ENCODE measurements at regions not wholly inside any gene's neighbourhood (a gene's known extent, or its start where the extent isn't known, plus 50 kb on each side); places are given as distances from the start of the nearest gene placed in this dataset.
A peak's percentile ranks its signal among the peaks of the same experiment; 100 is the strongest.

DNA sequence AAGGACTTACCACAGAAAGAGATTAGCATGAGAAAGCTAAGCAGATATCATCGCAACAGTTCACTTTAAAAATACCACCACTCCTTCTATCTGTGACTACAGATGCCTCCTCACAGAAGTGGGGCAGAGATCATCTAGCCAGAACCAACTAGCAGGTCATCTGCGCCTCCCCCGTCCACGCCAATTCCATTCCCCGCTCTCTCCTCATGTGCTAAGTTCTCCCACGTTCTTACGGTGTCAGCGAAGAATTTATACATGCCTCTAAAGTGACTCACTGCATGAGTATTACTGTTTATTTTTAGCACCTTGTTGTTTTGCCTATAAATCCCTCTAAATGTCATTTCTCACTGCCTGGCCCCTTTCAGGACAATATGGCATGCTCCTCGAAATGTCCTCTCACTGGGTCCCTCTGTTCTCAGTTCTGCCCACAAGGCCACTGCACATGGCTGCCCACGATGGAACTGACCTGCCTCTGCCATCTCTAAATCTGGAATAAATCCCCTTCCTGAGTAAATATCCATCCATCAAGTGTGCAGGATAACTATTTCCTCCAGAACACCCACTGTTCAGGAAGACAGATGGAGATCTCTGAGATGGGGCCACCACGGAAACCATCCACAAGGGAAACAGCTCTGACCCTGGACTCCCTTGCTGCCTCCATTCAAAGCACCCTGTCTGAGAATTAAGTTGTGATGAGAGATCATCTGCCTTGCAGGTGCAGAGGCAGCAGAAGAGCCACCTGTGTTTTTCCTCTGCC lies 137.7 kb downstream of the IRS1 start (continued):
- TF ChIP-seq, protein P1, sequence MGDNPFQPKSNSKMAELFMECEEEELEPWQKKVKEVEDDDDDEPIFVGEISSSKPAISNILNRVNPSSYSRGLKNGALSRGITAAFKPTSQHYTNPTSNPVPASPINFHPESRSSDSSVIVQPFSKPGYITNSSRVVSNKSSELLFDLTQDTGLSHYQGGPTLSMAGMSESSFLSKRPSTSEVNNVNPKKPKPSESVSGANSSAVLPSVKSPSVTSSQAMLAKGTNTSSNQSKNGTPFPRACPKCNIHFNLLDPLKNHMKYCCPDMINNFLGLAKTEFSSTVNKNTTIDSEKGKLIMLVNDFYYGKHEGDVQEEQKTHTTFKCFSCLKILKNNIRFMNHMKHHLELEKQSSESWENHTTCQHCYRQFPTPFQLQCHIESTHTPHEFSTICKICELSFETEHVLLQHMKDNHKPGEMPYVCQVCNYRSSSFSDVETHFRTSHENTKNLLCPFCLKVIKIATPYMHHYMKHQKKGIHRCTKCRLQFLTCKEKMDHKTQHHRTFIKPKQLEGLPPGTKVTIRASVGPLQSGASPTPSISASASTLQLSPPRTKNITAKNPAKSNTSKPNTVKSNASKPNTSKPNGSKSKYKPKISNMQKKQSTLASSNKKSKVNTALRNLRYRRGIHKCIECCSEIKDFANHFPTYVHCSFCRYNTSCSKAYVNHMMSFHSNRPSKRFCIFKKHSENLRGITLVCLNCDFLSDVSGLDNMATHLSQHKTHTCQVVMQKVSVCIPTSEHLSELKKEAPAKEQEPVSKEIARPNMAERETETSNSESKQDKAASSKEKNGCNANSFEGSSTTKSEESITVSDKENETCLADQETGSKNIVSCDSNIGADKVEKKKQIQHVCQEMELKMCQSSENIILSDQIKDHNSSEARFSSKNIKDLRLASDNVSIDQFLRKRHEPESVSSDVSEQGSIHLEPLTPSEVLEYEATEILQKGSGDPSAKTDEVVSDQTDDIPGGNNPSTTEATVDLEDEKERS (tag by site-specific recombination; IDR thresholded peaks at IDR 0.05): 0 out of 2 replicates have a peak, but pooled peaks have one; percentile 49
- TF ChIP-seq ZNF530 (tag by site-specific recombination; IDR thresholded peaks at IDR 0.05; ENCODE audit: low read depth) (no peak), EGR2 (tag by site-specific recombination; IDR thresholded peaks at IDR 0.05; ENCODE audit: low read depth) (0 out of 2 replicates have a peak, but pooled peaks have one; percentile 30), PRDM10 (tag by site-specific recombination; IDR thresholded peaks at IDR 0.05) (peak; percentile 88), ZNF366 (tag by site-specific recombination; conservative IDR thresholded peaks at IDR 0.05) (peak; percentile 72), ZFHX2 (tag by site-specific recombination; conservative IDR thresholded peaks at IDR 0.05) (peak; percentile 65), ZNF692 (tag by site-specific recombination; IDR thresholded peaks at IDR 0.05) (peak; percentile 71), ZNF335 (tag by site-specific recombination; conservative IDR thresholded peaks at IDR 0.05) (peak; percentile 43; the same call in 1 of the 2 replicates), ZEB2 (tag by site-specific recombination; IDR thresholded peaks at IDR 0.05) (peak; percentile 30; the same call in 1 of the 2 replicates), PRDM1 (tag by site-specific recombination; IDR thresholded peaks at IDR 0.05) (peak; percentile 50), ZNF155 (tag by site-specific recombination; IDR thresholded peaks at IDR 0.05) (no peak), BCL11A (tag by site-specific recombination; IDR thresholded peaks at IDR 0.05; ENCODE audit: low read depth) (peak; percentile 70; the same call in 1 of the 2 replicates), ZNF629 (tag by site-specific recombination; IDR thresholded peaks at IDR 0.05) (peak; percentile 78), GLIS1 (tag by site-specific recombination; IDR thresholded peaks at IDR 0.05) (peak; percentile 58; the same call in 1 of the 2 replicates), YY1 (tag by site-specific recombination; IDR thresholded peaks at IDR 0.05) (no peak), WT1 (tag by site-specific recombination; IDR thresholded peaks at IDR 0.05) (0 out of 2 replicates have a peak, but pooled peaks have one; percentile 24), ZNF777 (tag by site-specific recombination; IDR thresholded peaks at IDR 0.05; ENCODE audit: borderline replicate concordance) (no peak), FEZF1 (tag by site-specific recombination; IDR thresholded peaks at IDR 0.05) (peak; percentile 38), GLI4 (tag by site-specific recombination; IDR thresholded peaks at IDR 0.05) (no peak)
- TF ChIP-seq, protein P2, sequence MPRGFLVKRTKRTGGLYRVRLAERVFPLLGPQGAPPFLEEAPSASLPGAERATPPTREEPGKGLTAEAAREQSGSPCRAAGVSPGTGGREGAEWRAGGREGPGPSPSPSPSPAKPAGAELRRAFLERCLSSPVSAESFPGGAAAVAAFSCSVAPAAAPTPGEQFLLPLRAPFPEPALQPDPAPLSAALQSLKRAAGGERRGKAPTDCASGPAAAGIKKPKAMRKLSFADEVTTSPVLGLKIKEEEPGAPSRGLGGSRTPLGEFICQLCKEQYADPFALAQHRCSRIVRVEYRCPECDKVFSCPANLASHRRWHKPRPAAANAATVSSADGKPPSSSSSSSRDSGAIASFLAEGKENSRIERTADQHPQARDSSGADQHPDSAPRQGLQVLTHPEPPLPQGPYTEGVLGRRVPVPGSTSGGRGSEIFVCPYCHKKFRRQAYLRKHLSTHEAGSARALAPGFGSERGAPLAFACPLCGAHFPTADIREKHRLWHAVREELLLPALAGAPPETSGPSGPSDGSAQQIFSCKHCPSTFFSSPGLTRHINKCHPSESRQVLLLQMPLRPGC (tag by site-specific recombination; IDR thresholded peaks at IDR 0.05): peak; percentile 57
- TF ChIP-seq, protein P3, sequence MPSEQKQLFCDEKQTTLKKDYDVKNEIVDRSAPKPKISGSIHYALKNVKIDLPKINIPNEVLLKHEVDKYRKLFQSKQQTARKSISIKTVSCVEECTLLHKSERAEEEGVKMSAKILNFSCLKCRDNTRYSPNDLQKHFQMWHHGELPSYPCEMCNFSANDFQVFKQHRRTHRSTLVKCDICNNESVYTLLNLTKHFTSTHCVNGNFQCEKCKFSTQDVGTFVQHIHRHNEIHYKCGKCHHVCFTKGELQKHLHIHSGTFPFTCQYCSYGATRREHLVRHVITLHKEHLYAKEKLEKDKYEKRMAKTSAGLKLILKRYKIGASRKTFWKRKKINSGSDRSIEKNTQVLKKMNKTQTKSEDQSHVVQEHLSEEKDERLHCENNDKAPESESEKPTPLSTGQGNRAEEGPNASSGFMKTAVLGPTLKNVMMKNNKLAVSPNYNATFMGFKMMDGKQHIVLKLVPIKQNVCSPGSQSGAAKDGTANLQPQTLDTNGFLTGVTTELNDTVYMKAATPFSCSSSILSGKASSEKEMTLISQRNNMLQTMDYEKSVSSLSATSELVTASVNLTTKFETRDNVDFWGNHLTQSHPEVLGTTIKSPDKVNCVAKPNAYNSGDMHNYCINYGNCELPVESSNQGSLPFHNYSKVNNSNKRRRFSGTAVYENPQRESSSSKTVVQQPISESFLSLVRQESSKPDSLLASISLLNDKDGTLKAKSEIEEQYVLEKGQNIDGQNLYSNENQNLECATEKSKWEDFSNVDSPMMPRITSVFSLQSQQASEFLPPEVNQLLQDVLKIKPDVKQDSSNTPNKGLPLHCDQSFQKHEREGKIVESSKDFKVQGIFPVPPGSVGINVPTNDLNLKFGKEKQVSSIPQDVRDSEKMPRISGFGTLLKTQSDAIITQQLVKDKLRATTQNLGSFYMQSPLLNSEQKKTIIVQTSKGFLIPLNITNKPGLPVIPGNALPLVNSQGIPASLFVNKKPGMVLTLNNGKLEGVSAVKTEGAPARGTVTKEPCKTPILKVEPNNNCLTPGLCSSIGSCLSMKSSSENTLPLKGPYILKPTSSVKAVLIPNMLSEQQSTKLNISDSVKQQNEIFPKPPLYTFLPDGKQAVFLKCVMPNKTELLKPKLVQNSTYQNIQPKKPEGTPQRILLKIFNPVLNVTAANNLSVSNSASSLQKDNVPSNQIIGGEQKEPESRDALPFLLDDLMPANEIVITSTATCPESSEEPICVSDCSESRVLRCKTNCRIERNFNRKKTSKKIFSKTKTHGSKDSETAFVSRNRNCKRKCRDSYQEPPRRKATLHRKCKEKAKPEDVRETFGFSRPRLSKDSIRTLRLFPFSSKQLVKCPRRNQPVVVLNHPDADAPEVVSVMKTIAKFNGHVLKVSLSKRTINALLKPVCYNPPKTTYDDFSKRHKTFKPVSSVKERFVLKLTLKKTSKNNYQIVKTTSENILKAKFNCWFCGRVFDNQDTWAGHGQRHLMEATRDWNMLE (tag by site-specific recombination; conservative IDR thresholded peaks at IDR 0.05; ENCODE audit: low read depth): no peak
